ENCODE measurements at regions not wholly inside any gene's neighbourhood (a gene's known extent, or its start where the extent isn't known, plus 50 kb on each side); places are given as distances from the start of the nearest gene placed in this dataset.

GRCh38 chr5:1726469-1726865 is 73.2 kb downstream of the MRPL36 start:
- no peak for TF ChIP-seq CTCF (IDR thresholded peaks at IDR 0.05)
- no peak for TF ChIP-seq POLR2A (IDR thresholded peaks at IDR 0.05)

Measured in esophagus squamous epithelium (tissue), 4 donors.